ENCODE measurements at regions not wholly inside any gene's neighbourhood (a gene's known extent, or its start where the extent isn't known, plus 50 kb on each side); places are given as distances from the start of the nearest gene placed in this dataset.

GRCh38 chr2:204059016-204059415 lies 122.5 kb downstream of the ICOS start:
- no peak for DNase-seq
- Histone ChIP-seq H3K9me3 (no peaks in the 10 kb centered on the region), H3K36me3 (no peaks in the 10 kb centered on the region), H3K4me3 (no peak overlapping the region), H3K27me3 (no peaks in the 10 kb centered on the region), H3K27ac (no peak overlapping the region), H3K4me1 (no peaks in the 10 kb centered on the region)
- in situ Hi-C loops (cut with MboI; ENCODE audit: low pct_ligation_motif_present in 1 of 4, low pct_unique_long_range_greater_than_20kb in 1 of 4, low sequenced_read_pairs in 3 of 4): no loop called here
- WGBS, 2 donors (ENCODE audit: low coverage in 1 of 2): 62 to 66% methylated on average over 5 of the region's 5 CpGs
- no peak for TF ChIP-seq EP300 (IDR thresholded peaks at IDR 0.05; ENCODE audit: low read depth)
- TF ChIP-seq CTCF (IDR thresholded peaks at IDR 0.05): no peak
- no peak for TF ChIP-seq POLR2AphosphoS5 (IDR thresholded peaks at IDR 0.05)
- no peak for TF ChIP-seq POLR2A (IDR thresholded peaks at IDR 0.05)
- intact Hi-C loops (cut with DNase I; ENCODE audit: low total_unique reads): no loop called here

DNA sequence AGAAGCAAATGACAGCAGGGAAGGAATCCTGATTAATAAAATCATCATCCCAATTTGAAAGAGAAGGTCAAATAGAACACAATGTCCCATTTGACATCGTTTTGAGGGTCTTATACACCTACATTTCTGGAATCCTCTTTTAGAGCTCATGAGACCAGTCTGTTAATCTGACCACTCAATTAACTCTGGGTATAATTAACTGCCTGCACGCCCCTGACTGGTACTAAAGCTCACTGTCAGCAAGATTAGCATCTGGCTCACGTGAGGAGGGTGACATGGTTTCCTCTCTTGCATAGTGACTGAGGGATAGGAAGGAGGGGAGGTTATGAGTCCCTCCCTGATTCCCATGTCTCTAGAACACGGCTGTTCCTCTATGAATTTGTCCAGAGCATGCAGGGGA lies 124.3 kb downstream of the ICOS start:
- Histone ChIP-seq H3K36me3 (no peaks in the 10 kb centered on the region), H3K27me3 (no peaks in the 10 kb centered on the region), H3K9me3 (no peaks in the 10 kb centered on the region), H3K4me3 (no peak overlapping the region), H3K4me1 (no peaks in the 10 kb centered on the region), H3K27ac (no peak overlapping the region)
- no peak for TF ChIP-seq POLR2AphosphoS5 (IDR thresholded peaks at IDR 0.05)
- no peak for TF ChIP-seq CTCF (IDR thresholded peaks at IDR 0.05)
- no peak for TF ChIP-seq EP300 (IDR thresholded peaks at IDR 0.05; ENCODE audit: low read depth)
- TF ChIP-seq POLR2A (IDR thresholded peaks at IDR 0.05): no peak
- WGBS, 2 donors (ENCODE audit: low coverage in 1 of 2): 59 to 71% methylated on average over 2 to 4 of the region's 4 CpGs
- in situ Hi-C loops (cut with MboI; ENCODE audit: low pct_ligation_motif_present in 1 of 4, low pct_unique_long_range_greater_than_20kb in 1 of 4, low sequenced_read_pairs in 3 of 4) (no loop called here), intact Hi-C loops (cut with DNase I; ENCODE audit: low total_unique reads) (no loop called here)
- no peak for DNase-seq

DNA sequence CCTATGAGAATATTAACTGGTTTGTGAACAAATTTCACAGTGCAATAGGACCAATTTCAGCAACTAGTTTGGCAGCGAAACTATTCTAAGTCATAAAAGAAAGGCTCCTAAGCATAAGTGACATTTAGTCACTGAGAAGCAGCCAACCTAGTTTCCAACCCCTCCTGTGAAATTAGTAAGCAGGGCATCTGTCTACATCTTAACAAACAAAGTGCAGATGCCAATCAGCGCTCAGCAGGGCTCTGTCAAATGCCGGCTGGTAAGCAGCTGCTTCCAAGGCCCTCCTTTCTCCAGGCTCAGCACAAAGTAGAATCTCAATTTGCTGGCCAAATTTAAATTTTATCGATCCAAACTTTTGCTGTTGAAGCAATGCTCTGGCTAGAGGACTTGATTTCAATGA lies 124.7 kb downstream of the ICOS start:
- Histone ChIP-seq H3K4me3 (no peak overlapping the region), H3K4me1 (no peaks in the 10 kb centered on the region), H3K27ac (no peak overlapping the region), H3K9me3 (no peaks in the 10 kb centered on the region), H3K27me3 (no peaks in the 10 kb centered on the region), H3K36me3 (no peaks in the 10 kb centered on the region)
- no peak for DNase-seq
- 81% methylated on average over 4 of the region's 4 CpGs; no CpG with 5 or more reads in 1 of the 2 donors for WGBS, 2 donors (ENCODE audit: low coverage in 1 of 2)
- in situ Hi-C loops (cut with MboI; ENCODE audit: low pct_ligation_motif_present in 1 of 4, low pct_unique_long_range_greater_than_20kb in 1 of 4, low sequenced_read_pairs in 3 of 4) (no loop called here), intact Hi-C loops (cut with DNase I; ENCODE audit: low total_unique reads) (no loop called here)
- TF ChIP-seq EP300 (IDR thresholded peaks at IDR 0.05; ENCODE audit: low read depth) (no peak), POLR2AphosphoS5 (IDR thresholded peaks at IDR 0.05) (no peak)

DNA sequence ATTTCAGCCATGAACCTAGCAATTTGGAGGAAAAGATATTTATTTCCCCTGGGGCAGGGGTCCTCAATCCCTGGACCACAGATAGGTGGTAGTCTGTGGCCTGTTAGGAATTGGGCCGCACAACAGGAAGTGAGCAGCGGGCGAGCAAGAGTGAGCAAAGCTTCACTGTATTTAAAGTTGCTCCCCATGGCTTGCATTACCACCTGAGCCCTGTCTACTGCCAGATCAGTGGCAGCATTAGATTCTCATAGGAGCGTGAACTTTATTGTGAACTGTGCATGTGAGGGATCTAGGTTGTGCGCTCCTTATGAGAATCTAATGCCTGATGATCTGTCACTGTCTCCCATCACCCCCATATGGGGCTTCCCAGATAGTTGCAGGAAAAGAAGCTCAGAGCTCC lies 127.6 kb downstream of the ICOS start:
- intact Hi-C loops (cut with DNase I; ENCODE audit: low total_unique reads): no loop called here
- Histone ChIP-seq H3K36me3 (no peaks in the 10 kb centered on the region), H3K4me3 (no peak overlapping the region), H3K27me3 (no peaks in the 10 kb centered on the region), H3K9me3 (no peaks in the 10 kb centered on the region), H3K4me1 (no peaks in the 10 kb centered on the region), H3K27ac (no peak overlapping the region)
- in situ Hi-C loops (cut with MboI; ENCODE audit: low pct_ligation_motif_present in 1 of 4, low pct_unique_long_range_greater_than_20kb in 1 of 4, low sequenced_read_pairs in 3 of 4): no loop called here
- TF ChIP-seq POLR2AphosphoS5 (IDR thresholded peaks at IDR 0.05): no peak
- DNase-seq: no peak
- WGBS, 2 donors (ENCODE audit: low coverage in 1 of 2): 97 to 100% methylated on average over 1 to 5 of the region's 5 CpGs

DNA sequence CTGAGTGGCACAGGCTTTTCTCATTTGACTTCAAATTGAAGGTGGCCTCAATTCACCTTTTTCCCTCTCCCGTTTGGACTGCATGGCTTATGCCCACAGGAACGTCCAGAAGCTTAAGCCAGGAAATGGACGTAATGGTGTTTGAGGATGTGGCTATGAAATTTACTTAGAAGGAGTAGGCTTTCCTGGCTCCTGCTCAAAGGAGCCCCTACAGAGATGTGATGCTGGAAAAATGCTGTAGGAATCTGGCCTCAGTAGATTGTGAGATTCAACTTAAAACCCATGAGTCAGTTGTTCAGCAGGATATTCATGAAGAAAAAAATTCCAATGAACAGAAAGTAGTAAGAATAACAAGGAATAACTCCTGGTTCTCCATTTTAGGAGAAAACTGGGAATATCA lies 129.0 kb downstream of the ICOS start:
- intact Hi-C loops (cut with DNase I; ENCODE audit: low total_unique reads) (no loop called here), in situ Hi-C loops (cut with MboI; ENCODE audit: low pct_ligation_motif_present in 1 of 4, low pct_unique_long_range_greater_than_20kb in 1 of 4, low sequenced_read_pairs in 3 of 4) (no loop called here)
- Histone ChIP-seq H3K36me3 (no peaks in the 10 kb centered on the region), H3K4me1 (no peaks in the 10 kb centered on the region), H3K9me3 (no peaks in the 10 kb centered on the region), H3K4me3 (no peak overlapping the region), H3K27ac (no peak overlapping the region), H3K27me3 (peaks cover 2% of the 10 kb centered on the region)
- 76 to 84% methylated on average over 3 of the region's 3 CpGs for WGBS, 2 donors (ENCODE audit: low coverage in 1 of 2)
- no peak for DNase-seq
- no peak for TF ChIP-seq CTCF (IDR thresholded peaks at IDR 0.05)
- TF ChIP-seq EP300 (IDR thresholded peaks at IDR 0.05; ENCODE audit: low read depth): no peak
- no peak for TF ChIP-seq POLR2A (IDR thresholded peaks at IDR 0.05)
- no peak for TF ChIP-seq POLR2AphosphoS5 (IDR thresholded peaks at IDR 0.05)
